OCI-LY1 (cell line): ENCODE measurements at regions not wholly inside any gene's neighbourhood (a gene's known extent, or its start where the extent isn't known, plus 50 kb on each side); places are given as distances from the start of the nearest gene placed in this dataset.

ENCODE experiments used
- H2AFZ ChIP-seq: fragments of 200-600 bp; sonication (generic), shearing (Covaris generic); 2 replicates; pipeline ENCODE4 v1.6.0; 2014; ENCODE audit warnings: antibody characterized with exemption, mild to moderate bottlenecking, low read length
- H3F3A ChIP-seq: fragments of 200-600 bp; sonication (generic), shearing (Covaris generic); 2 replicates; pipeline ENCODE4 v1.6.0; 2014; ENCODE audit warnings: mild to moderate bottlenecking, antibody characterized with exemption, low read length, moderate library complexity; ENCODE audit not compliant: insufficient read depth
- H3K27ac ChIP-seq: fragments of 200-600 bp; sonication (generic); 2 replicates; pipeline ENCODE4 v1.5.1; 2014; ENCODE audit warnings: low read length, mixed run types, mild to moderate bottlenecking, low read depth; ENCODE audit not compliant: poor library complexity, severe bottlenecking
- H3K27me3 ChIP-seq: fragments of 200-600 bp; sonication (generic); 2 replicates; pipeline ENCODE4 v1.6.0; 2014; ENCODE audit warnings: antibody characterized with exemption, mild to moderate bottlenecking, low read length, moderate library complexity; ENCODE audit not compliant: insufficient read depth
- H3K36me3 ChIP-seq: fragments of 200-600 bp; sonication (generic); 2 replicates; pipeline ENCODE4 v1.6.1; 2014; ENCODE audit warnings: mild to moderate bottlenecking, antibody characterized with exemption, low read length, moderate library complexity, mixed read lengths; ENCODE audit not compliant: insufficient read depth
- H3K4me1 ChIP-seq: fragments of 200-600 bp; sonication (generic); 2 replicates; pipeline ENCODE4 v1.5.1; 2014; ENCODE audit warnings: mild to moderate bottlenecking, low read length, moderate library complexity; ENCODE audit not compliant: insufficient read depth, severe bottlenecking
- H3K4me2 ChIP-seq: fragments of 200-600 bp; sonication (generic), shearing (Covaris generic); 2 replicates; pipeline ENCODE4 v1.6.1; 2014; ENCODE audit warnings: low read length
- H3K4me3 ChIP-seq: fragments of 200-600 bp; sonication (generic); 2 replicates; pipeline ENCODE4 v1.5.1; 2014; ENCODE audit warnings: low read length, low read depth, mild to moderate bottlenecking, mixed read lengths; ENCODE audit not compliant: poor library complexity, severe bottlenecking
- H3K79me2 ChIP-seq: fragments of 200-600 bp; shearing (Covaris generic); 2 replicates; pipeline ENCODE4 v1.6.1; 2016; ENCODE audit warnings: mixed run types, low read length, mixed read lengths; ENCODE audit not compliant: insufficient read depth
- H3K9ac ChIP-seq: fragments of 200-600 bp; sonication (generic), shearing (Covaris generic); 2 replicates; pipeline ENCODE4 v1.6.1; 2014; ENCODE audit warnings: mild to moderate bottlenecking, low read length, mixed read lengths
- H3K9me2 ChIP-seq: fragments of 200-600 bp; sonication (generic), shearing (Covaris generic); 2 replicates; pipeline ENCODE4 v1.6.1; 2014; ENCODE audit warnings: low read depth, mild to moderate bottlenecking, low read length, mixed read lengths
- H3K9me3 ChIP-seq: fragments of 200-600 bp; shearing (Covaris generic); 2 replicates; pipeline ENCODE4 v1.6.1; 2014; ENCODE audit warnings: low read length, mixed read lengths
- H4K20me1 ChIP-seq: fragments of 200-600 bp; sonication (generic), shearing (Covaris generic); 2 replicates; pipeline ENCODE4 v1.6.0; 2016; ENCODE audit warnings: mild to moderate bottlenecking, low read length; ENCODE audit not compliant: insufficient read depth
- EZH2 ChIP-seq: fragments of 200-600 bp; sonication (generic), shearing (Covaris generic); IDR thresholded peaks from 2 replicates; pipeline ENCODE4 v1.8.0; 2017; ENCODE audit warnings: borderline replicate concordance, mixed run types, mild to moderate bottlenecking, antibody characterized with exemption, low read length, moderate library complexity, mixed read lengths
- TF ChIP-seq, protein P1 (sequence below): fragments of 200-600 bp; sonication (generic), shearing (Covaris generic); IDR thresholded peaks from 2 replicates; pipeline ENCODE4 v1.5.1; 2017; ENCODE audit warnings: mild to moderate bottlenecking, antibody characterized with exemption, low read length, moderate library complexity, mixed read lengths

DNA sequence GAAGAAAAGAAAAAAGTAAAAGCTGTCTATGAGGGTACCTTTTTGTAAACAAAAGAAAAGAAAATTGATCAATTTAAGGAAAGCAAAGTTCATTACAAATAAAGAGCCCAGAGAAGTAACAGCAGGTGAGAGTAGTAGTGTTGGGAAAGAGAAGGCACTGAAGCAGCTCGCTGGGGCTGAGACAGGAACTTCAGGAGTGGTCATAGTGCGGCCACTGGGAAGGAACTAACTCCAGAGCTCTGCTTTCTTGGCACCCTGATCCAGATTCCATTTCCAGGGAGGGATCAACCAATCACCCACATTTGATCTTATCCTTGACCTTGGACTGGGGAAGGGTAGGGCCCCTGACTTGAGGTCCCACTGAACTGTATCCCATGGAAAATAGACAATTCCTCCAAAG is 617.6 kb downstream of the CPS1 start:
- Histone ChIP-seq H3K36me3 (no peaks in the 10 kb centered on the region), H3K4me3 (no peak overlapping the region), H3K27ac (no peak overlapping the region), H3K27me3 (no peaks in the 10 kb centered on the region), H3K9me2 (no peaks in the 10 kb centered on the region), H3K79me2 (no peaks in the 10 kb centered on the region), H3K4me2 (no peak overlapping the region), H2AFZ (no peak overlapping the region), H3K9ac (no peak overlapping the region), H3K9me3 (no peaks in the 10 kb centered on the region), H3K4me1 (peaks cover 5% of the 10 kb centered on the region), H3F3A (no peaks in the 10 kb centered on the region), H4K20me1 (no peaks in the 10 kb centered on the region)
- TF ChIP-seq EZH2, result no peak
- TF ChIP-seq, protein P1, sequence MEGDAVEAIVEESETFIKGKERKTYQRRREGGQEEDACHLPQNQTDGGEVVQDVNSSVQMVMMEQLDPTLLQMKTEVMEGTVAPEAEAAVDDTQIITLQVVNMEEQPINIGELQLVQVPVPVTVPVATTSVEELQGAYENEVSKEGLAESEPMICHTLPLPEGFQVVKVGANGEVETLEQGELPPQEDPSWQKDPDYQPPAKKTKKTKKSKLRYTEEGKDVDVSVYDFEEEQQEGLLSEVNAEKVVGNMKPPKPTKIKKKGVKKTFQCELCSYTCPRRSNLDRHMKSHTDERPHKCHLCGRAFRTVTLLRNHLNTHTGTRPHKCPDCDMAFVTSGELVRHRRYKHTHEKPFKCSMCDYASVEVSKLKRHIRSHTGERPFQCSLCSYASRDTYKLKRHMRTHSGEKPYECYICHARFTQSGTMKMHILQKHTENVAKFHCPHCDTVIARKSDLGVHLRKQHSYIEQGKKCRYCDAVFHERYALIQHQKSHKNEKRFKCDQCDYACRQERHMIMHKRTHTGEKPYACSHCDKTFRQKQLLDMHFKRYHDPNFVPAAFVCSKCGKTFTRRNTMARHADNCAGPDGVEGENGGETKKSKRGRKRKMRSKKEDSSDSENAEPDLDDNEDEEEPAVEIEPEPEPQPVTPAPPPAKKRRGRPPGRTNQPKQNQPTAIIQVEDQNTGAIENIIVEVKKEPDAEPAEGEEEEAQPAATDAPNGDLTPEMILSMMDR, result no peak

DNA sequence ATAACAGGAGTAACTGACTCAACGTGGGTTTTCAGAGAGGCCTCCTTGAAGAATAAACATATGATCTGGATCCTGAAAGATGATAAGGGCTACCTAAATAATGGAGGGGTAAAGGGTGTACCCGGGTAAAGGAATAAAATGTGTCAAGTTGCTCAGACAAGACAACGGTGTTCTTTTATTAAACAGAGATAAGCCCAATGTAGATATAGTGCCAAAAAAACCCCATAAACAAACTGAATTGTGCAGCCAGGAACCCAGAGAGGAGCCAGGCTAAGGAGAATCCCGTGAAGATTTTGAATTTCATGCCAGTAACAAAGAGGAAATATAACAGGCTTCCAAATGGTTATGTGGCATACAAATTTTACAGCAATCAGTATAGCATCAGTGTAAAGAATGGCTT is 618.2 kb downstream of the CPS1 start:
- Histone ChIP-seq H3K9ac (no peak overlapping the region), H3F3A (no peaks in the 10 kb centered on the region), H3K4me1 (peaks cover 5% of the 10 kb centered on the region), H3K79me2 (no peaks in the 10 kb centered on the region), H3K4me2 (no peak overlapping the region), H3K36me3 (no peaks in the 10 kb centered on the region), H2AFZ (no peak overlapping the region), H4K20me1 (no peaks in the 10 kb centered on the region), H3K4me3 (no peak overlapping the region), H3K27ac (no peak overlapping the region), H3K9me2 (no peaks in the 10 kb centered on the region), H3K27me3 (no peaks in the 10 kb centered on the region), H3K9me3 (no peaks in the 10 kb centered on the region)
- TF ChIP-seq, protein P1, result no peak
- no peak for TF ChIP-seq EZH2

DNA sequence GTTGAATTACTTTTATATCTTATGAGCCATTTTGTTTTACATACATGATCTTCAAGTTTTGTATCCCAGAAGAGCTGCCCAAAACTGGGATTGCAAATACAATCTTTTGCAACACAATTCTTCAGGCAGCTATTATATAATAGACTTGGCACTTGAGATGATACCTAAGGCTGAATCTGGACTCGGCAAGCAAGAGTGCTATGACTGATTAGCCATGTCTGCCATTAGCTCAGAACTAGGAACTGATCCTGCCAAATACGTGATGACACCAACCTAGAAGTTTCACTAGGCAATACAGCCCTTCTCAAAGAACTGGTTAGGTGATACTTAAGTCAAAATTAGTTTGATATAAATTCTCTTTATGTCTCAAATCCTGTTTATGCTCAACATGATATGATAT is 619.6 kb downstream of the CPS1 start:
- no peak overlapping the region for H3K9ac ChIP-seq
- H2AFZ ChIP-seq, result no peak overlapping the region
- H3F3A ChIP-seq, result no peaks in the 10 kb centered on the region
- no peaks in the 10 kb centered on the region for H4K20me1 ChIP-seq
- no peaks in the 10 kb centered on the region for H3K9me2 ChIP-seq
- H3K4me2 ChIP-seq, result no peak overlapping the region
- H3K79me2 ChIP-seq, result no peaks in the 10 kb centered on the region
- TF ChIP-seq, protein P1, result no peak
- no peak for TF ChIP-seq EZH2
- no peaks in the 10 kb centered on the region for H3K36me3 ChIP-seq
- no peaks in the 10 kb centered on the region for H3K9me3 ChIP-seq
- no peak overlapping the region for H3K27ac ChIP-seq
- H3K27me3 ChIP-seq, result no peaks in the 10 kb centered on the region
- no peaks in the 10 kb centered on the region for H3K4me1 ChIP-seq
- H3K4me3 ChIP-seq, result no peak overlapping the region
